ENCODE measurements at regions not wholly inside any gene's neighbourhood (a gene's known extent, or its start where the extent isn't known, plus 50 kb on each side); places are given as distances from the start of the nearest gene placed in this dataset.

- DNase-seq: no peak
Observed at GRCh38 chr5:68352166-68352565, 136.6 kb downstream of the PIK3R1 start.

- no peak for DNase-seq
Observed at GRCh38 chr5:68353605-68354004, 138.0 kb downstream of the PIK3R1 start.

- DNase-seq: no peak
Observed at GRCh38 chr5:68354315-68354714, 138.8 kb downstream of the PIK3R1 start.

- DNase-seq: no peak
Observed at GRCh38 chr5:68356216-68356615, 140.7 kb downstream of the PIK3R1 start.

GRCh38 chr5:68356623-68357022 is 141.1 kb downstream of the PIK3R1 start:
- no peak for DNase-seq

GRCh38 chr5:68359699-68360098 is 144.1 kb downstream of the PIK3R1 start:
- no peak for DNase-seq

- DNase-seq: no peak
Observed at GRCh38 chr5:68362331-68362730, 146.8 kb downstream of the PIK3R1 start.

GRCh38 chr5:68365889-68366288 is 150.3 kb downstream of the PIK3R1 start:
- DNase-seq: no peak

GRCh38 chr5:68367287-68367686 is 151.7 kb downstream of the PIK3R1 start:
- no peak for DNase-seq

- no peak for DNase-seq
Observed at GRCh38 chr5:68367717-68368116, 152.2 kb downstream of the PIK3R1 start.

GRCh38 chr5:68368311-68369022 is 152.9 kb downstream of the PIK3R1 start:
- DNase-seq: no peak

- DNase-seq: peak; percentile 31 to 43
Observed at GRCh38 chr5:68369023-68369359, 153.4 kb downstream of the PIK3R1 start.

GRCh38 chr5:68369457-68370125 is 154.0 kb downstream of the PIK3R1 start:
- no peak for DNase-seq

GRCh38 chr5:68370196-68370595 is 154.6 kb downstream of the PIK3R1 start:
- DNase-seq: no peak

- no peak for DNase-seq
Observed at GRCh38 chr5:68371607-68372006, 156.1 kb downstream of the PIK3R1 start.

GRCh38 chr5:68372161-68372560 is 156.6 kb downstream of the PIK3R1 start:
- DNase-seq: no peak

GRCh38 chr5:68373050-68373449 is 157.5 kb downstream of the PIK3R1 start:
- no peak for DNase-seq

- peak in 1 of 2 experiments; percentile 47 for DNase-seq
Observed at GRCh38 chr5:68374796-68375518, 159.4 kb downstream of the PIK3R1 start.

- DNase-seq: no peak
Observed at GRCh38 chr5:68375540-68375939, 160.0 kb downstream of the PIK3R1 start.

- no peak for DNase-seq
Observed at GRCh38 chr5:68376935-68377334, 161.4 kb downstream of the PIK3R1 start.

GRCh38 chr5:68377733-68378132 is 162.2 kb downstream of the PIK3R1 start:
- no peak for DNase-seq

GRCh38 chr5:68378204-68378820 is 162.8 kb downstream of the PIK3R1 start:
- DNase-seq: no peak

GRCh38 chr5:68379275-68380036 is 163.9 kb downstream of the PIK3R1 start:
- DNase-seq: no peak
